Stimulated activated CD4-positive, alpha-beta T cell treated with anti-CD3 and anti-CD28 coated beads, TNF-alpha, amount 100 ng/mL, for 48 hours (primary cell): ENCODE measurements at regions not wholly inside any gene's neighbourhood (a gene's known extent, or its start where the extent isn't known, plus 50 kb on each side); places are given as distances from the start of the nearest gene placed in this dataset.
"Not testable (repeated sequence)": the region's sequence is repeated elsewhere in the genome, so short reads cannot be mapped to it uniquely, and the experiment has no call there.

Experiments
- DNase-seq, 3 donors: peaks; one replicate each; pipeline ENCODE4 v3.0.0-alpha.2; 2020; ENCODE audit warnings: low read depth in 3 of 3

- DNase-seq, result no peak
Measured at GRCh38 chr1:213585402-213585801, 402.4 kb upstream of the PROX1 start.

GRCh38 chr1:213585959-213586586 lies 401.7 kb upstream of the PROX1 start:
- no peak for DNase-seq

- no peak for DNase-seq
Measured at GRCh38 chr1:213586587-213586972, 401.2 kb upstream of the PROX1 start.

GRCh38 chr1:213596729-213597128 lies 391.0 kb upstream of the PROX1 start:
- DNase-seq, result no peak

GRCh38 chr1:213598263-213598662 lies 389.5 kb upstream of the PROX1 start:
- no peak for DNase-seq

GRCh38 chr1:213600879-213601278 lies 386.9 kb upstream of the PROX1 start:
- DNase-seq, result no peak

- not testable (repeated sequence) for DNase-seq
Measured at GRCh38 chr1:213601705-213602104, 386.1 kb upstream of the PROX1 start.

- no peak for DNase-seq
Measured at GRCh38 chr1:213602796-213603486, 384.8 kb upstream of the PROX1 start.

- DNase-seq, result no peak
Measured at GRCh38 chr1:213604477-213604876, 383.3 kb upstream of the PROX1 start.

- DNase-seq, result no peak
Measured at GRCh38 chr1:213605732-213606131, 382.0 kb upstream of the PROX1 start.

GRCh38 chr1:213606252-213606820 lies 381.4 kb upstream of the PROX1 start:
- DNase-seq, result no peak

- DNase-seq, result no peak
Measured at GRCh38 chr1:213613549-213613948, 374.2 kb upstream of the PROX1 start.

- no peak for DNase-seq
Measured at GRCh38 chr1:213615226-213615916, 372.4 kb upstream of the PROX1 start.

- DNase-seq, result no peak
Measured at GRCh38 chr1:213617133-213617532, 370.6 kb upstream of the PROX1 start.

GRCh38 chr1:213618094-213618493 lies 369.7 kb upstream of the PROX1 start:
- no peak for DNase-seq

- no peak for DNase-seq
Measured at GRCh38 chr1:213619026-213619425, 368.7 kb upstream of the PROX1 start.

- no peak for DNase-seq
Measured at GRCh38 chr1:213621077-213621476, 366.7 kb upstream of the PROX1 start.

GRCh38 chr1:213622365-213623063 lies 365.3 kb upstream of the PROX1 start:
- no peak for DNase-seq

GRCh38 chr1:213623064-213623581 lies 364.6 kb upstream of the PROX1 start:
- DNase-seq, result no peak

- DNase-seq, result no peak
Measured at GRCh38 chr1:213623862-213624261, 363.9 kb upstream of the PROX1 start.

- not testable (repeated sequence) for DNase-seq
Measured at GRCh38 chr1:213636778-213637177, 351.0 kb upstream of the PROX1 start.

GRCh38 chr1:213641312-213641711 lies 346.5 kb upstream of the PROX1 start:
- no peak for DNase-seq
